Left kidney (tissue), 1 donor: ENCODE measurements at regions not wholly inside any gene's neighbourhood (a gene's known extent, or its start where the extent isn't known, plus 50 kb on each side); places are given as distances from the start of the nearest gene placed in this dataset.

Experiments
- DNase-seq: peaks from one replicate; pipeline ENCODE4 v3.0.0-alpha.2; 2013

DNA sequence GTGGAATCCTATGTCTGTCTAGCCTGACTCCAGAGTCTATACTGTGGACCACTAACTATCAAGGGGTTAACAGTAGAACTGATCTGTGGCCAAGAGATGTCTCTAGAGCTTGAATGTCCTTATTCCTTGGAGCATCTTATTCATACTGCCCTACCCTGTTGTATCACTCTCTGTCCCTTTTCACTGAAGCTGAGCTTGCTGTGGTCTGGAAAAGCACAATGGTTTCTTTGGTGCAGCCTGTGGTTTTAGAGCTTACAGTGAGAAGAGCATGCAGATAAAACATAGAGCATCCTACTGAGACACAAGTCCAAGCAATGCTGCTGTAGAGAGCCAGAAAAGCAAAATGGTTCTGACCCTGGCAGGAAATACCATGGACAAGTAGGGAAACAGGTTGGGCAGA lies 367.0 kb upstream of the ATP2B1 start:
- DNase-seq: no peak

GRCh38 chr12:90074086-90074485 lies 365.4 kb upstream of the ATP2B1 start:
- DNase-seq: no peak

GRCh38 chr12:90071996-90072395 lies 363.4 kb upstream of the ATP2B1 start:
- no peak for DNase-seq

GRCh38 chr12:90069711-90070110 lies 361.1 kb upstream of the ATP2B1 start:
- no peak for DNase-seq

DNA sequence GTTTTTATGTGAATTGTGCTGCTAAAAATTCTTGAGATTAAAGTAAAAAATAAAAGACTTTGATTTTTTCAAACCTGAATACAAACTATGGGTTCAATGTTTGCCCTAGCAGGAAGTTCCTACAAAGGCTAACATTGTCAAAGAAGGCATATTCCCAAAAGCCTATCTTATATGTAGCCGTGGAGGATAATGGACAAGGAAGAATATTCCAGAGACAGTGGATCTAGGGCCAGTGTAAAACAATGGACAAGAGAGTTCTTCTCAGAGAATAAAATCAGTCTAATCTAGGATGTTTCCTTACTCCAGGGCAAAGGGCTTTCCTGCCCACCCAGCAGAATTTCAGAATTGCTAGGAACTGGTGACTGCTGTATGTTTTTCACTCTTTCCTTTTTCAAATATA lies 359.2 kb upstream of the ATP2B1 start:
- no peak for DNase-seq

DNA sequence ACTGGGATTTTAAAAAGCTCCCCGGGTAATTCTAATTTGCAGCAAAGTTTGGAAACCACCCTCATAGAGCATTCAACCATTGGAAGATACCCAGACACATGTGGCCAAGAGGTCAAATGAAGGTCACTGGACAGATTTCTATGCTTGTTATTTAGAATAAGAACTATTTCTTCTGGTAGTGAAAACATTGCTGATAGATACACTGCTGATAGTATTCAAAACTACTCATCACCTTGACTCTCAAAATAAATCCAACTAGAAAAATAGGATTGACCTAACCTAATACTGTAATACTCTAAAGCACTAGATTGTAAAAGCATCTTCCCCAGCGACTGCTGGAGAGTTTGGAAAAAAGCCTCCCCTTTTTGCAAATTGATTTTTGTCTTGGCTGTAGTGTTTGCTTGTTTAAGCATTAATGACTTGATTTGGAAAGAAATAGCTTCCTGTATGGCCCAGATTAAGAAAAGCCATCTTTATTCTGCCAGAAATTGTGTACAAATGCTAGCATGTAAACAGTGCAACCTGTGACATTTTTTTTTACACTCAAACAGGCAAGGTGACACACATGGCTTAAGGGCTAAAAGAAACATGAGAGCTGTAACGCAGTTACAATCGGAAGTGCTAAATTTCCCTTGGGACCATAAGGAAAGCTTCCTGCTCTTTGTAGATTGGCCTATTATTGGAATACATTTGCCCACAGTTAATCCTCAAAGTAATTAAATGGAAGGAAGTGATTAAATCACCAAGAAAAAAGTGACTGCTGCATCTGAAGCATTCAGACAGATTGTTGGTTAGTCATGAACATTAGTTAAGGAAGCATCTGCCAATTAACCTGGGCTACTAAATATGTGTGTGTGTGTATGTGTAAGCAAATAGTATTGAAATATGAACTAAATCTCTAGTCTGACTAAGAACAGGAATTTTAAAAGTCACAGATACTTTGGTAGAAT lies 356.5 kb upstream of the ATP2B1 start:
- no peak for DNase-seq

DNA sequence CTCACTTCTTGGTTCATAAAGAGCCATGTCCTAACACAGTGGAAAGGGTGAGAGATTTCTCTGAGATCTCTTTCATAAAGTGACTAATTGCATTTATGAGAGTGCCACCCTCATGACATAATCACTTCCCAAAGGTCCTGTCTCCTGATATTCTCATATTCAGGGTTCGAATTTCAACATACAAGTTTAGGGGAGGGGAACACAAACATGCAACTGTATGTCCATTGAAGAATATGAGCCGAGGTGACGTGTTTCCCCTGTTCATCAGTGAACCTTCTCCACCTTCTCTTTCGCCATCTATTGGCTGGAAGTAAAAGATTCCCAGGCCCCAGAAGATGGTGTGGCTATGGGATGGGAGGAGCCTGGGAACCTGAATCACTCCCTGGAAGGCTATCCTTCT lies 354.2 kb upstream of the ATP2B1 start:
- DNase-seq: no peak

DNA sequence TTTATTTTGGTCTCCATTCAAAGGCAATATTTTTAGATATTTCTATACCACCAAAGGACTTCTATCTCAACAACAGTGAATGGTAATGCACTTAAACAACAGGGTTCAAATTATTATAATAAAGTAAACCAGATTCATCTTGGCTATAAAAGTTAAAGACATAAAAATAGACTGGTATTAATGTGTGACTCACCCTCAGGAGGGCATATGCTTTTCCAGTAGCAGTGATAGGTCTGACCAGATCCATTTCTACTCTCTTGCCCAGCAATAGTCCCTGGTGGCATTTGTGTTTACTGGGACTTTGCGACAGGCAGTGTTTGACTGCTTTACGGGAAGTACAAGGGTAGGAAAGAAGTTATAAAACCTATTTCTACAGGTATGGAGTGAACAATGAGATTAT lies 353.2 kb upstream of the ATP2B1 start:
- DNase-seq: no peak

GRCh38 chr12:90060031-90060430 lies 351.4 kb upstream of the ATP2B1 start:
- no peak for DNase-seq

GRCh38 chr12:90058704-90059103 lies 350.1 kb upstream of the ATP2B1 start:
- DNase-seq: peak; percentile 64

GRCh38 chr12:90055071-90055470 lies 346.4 kb upstream of the ATP2B1 start:
- DNase-seq: no peak

DNA sequence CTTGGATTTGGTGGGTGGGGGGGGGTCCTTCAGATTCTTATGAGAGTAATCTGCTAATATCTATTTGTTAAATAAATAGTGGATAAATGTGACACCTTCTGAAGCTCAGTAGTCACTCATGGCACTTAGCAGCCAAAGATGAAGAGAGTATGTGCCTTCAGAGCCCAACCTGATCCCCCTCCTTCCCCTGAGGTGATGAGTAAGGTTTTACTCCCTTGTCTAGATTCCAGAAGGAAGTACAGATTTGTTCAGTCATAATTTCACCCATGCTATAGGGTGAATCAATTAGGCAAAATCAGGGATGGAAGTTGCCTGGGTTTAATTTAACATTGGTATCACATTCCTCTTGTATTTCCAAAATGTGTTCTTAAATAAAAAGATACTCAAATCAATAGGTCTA lies 340.3 kb upstream of the ATP2B1 start:
- no peak for DNase-seq

- DNase-seq: no peak
Observed at GRCh38 chr12:90045559-90045958, 336.9 kb upstream of the ATP2B1 start.

DNA sequence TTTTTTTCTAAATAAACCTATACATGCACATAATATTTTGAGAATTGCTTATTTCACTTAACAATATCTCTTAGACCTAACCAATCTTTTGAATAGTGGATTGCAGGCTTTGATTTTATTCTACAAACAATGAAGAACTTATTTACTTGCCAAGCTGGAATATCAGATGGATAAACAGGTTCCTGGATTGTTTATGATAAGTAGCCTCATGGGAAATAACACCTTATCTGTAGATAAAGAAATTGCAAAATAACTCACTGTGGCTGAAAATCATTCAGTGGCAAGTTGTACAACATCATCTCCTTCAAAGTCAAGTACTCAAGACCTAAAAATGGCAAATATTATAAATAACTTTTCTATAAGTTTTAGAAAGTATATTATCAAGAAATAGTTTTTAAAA lies 335.4 kb upstream of the ATP2B1 start:
- no peak for DNase-seq

DNA sequence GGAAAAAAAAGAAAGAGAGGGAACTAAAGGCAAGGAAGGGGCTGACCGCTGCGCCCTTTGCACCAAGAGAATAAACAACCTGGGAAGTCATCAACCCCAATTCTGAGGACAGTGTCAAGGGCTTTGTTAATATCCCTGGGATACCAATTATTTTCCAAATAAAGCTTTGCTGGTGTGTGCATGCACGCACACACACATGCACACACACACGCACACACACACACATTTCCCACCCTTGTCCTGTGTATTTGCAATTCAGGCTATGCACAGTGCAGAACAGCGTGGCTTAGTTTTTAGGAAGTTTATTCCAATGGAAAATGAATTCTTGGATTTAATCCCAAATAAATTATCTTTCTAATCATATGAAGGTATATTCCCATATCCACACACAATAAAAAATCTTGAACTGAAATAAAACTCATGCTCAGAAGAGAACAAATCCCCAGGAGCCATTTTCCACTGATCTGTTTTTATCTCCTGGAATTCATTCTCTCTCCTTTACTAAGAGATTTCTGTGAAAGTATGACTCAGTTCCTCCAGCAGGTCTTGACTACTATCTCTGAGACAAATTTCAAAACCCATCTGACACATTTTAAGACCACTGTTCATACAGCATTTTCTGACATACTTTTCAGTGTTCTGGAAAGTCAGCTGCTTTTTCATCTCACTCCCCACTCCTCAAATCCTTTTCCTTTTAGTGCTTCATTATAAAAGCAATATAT lies 334.4 kb upstream of the ATP2B1 start:
- DNase-seq: no peak

DNA sequence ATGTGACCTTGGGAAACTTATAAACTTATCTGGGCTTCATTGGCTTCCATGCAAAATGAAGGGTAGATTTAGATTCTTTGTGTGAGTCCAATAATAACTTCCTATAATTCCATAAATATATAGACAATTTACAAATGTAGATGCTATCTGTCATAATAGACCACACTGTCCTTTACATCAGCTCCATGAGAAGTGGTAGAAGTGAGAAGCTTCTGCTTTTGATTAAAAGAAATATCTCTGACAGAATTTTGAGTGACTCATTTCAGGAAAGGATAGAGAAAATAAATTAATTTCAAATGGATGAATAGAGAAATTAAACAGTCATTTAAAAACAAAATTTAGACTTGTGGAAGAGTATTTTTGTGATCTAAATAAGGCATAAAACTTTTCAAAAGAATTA lies 329.7 kb upstream of the ATP2B1 start:
- no peak for DNase-seq

GRCh38 chr12:90037740-90038139 lies 329.1 kb upstream of the ATP2B1 start:
- no peak for DNase-seq

- DNase-seq: no peak
Observed at GRCh38 chr12:90036637-90037036, 328.0 kb upstream of the ATP2B1 start.

DNA sequence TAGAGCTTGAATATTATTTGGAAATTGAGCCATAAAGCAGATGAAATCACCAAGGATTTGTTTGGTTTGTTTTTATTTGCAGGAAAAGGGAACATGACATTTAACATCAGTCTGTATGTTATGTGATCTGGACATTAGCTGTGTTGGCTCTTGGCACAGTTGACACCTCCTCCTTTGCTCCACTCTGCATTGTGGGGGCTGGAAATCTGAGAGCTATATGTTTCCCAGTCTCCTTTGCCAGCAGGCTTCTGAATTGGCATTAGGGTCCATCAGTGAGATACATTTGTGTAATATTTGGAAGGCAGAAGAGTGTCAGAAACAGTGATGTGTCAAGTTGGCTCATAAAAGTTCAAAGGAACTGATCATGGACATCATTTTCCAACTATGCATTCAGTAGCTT lies 322.1 kb upstream of the ATP2B1 start:
- no peak for DNase-seq

DNA sequence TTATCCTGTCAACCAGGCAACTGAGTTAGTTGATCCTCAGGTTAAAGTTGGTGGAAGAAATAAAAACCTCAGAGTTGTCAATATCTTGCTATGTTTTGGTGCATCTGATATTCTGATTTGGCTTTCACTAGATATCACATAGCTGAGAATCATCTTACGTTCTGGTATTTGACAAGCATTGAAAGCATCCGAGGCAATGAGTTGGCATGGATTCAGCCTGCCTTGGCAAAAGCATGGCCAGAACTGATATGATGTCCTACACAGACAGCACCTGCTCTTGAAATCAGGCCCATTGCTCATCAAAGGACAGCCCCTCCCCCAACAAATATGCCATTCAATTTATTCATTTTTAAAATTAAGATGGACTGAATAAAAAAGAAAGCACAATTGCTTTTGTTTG lies 320.7 kb upstream of the ATP2B1 start:
- no peak for DNase-seq

GRCh38 chr12:90028635-90029051 lies 320.0 kb upstream of the ATP2B1 start:
- no peak for DNase-seq

DNA sequence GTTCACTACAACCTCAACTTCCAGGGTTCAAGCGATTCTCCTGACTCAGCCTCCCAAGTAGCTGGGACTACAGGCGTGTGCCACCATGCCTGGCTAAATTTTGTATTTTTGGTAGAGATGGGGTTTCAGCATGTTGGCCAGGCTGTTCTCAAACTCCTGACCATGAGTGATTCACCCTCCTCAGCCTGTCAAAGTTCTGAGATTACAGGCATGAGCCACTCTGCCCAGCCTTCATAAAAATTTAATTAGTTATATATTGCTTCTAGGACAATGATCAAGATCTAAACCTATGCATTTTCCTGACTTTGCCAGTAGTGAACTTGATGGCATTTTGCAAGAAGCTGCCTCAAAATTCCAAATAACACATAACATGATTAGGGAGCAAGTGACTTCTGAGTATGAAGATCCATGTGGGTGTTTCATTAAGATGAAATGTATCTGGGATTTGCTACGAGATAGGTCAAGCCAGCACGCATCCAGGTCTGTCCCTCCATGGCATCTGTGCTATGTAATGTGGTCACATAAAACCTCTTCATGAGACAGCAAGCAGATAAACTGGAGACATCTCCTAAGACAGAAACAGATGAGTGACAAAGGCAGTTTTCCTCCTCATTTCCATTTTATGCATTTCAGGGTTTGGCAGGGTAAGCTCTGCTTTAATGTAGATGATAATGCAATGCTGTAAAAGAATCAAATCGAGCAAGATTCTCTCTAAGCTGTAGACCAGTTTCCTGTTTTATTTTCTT lies 319.4 kb upstream of the ATP2B1 start:
- DNase-seq: no peak

DNA sequence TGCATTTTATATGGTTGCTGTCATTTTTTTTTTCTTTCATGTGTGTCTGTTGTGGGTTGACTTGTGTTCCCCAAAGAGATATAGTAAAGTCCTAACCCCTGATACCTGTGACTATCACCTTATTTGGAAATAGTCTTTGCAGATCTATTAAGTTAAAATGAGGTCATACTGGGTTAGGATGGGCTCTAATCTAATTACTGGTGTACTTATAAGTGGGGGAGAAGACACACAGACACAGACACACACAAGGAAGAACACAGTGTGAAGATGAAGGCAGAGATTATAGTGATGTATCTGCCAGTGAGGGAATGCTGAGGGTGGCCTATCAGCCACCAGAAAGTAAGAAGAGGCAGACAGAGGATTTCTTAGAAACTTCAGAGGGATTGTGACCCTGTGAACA lies 318.4 kb upstream of the ATP2B1 start:
- no peak for DNase-seq
